Left lung (tissue), 4 donors: ENCODE measurements at regions not wholly inside any gene's neighbourhood (a gene's known extent, or its start where the extent isn't known, plus 50 kb on each side); places are given as distances from the start of the nearest gene placed in this dataset.

Experiments used
- ATAC-seq: fragments of 200-7000 bp; cut with Tn5 transposase; one replicate; pipeline ENCODE4 v1.9.1; 2020; ENCODE audit warnings: moderate library complexity
- DNase-seq, 4 donors: peaks; one replicate each; pipeline ENCODE4 v3.0.0-alpha.2; 2013 to 2020
- H3K27ac ChIP-seq, 2 donors: fragments of 200-600 bp; sonication (generic) in 1 of 2; one replicate each; pipeline versions ENCODE4 v1.5.0 to v1.8.0; 2020 to 2021
- H3K27me3 ChIP-seq, 2 donors: fragments of 200-600 bp; sonication (generic) in 1 of 2; one replicate each; pipeline versions ENCODE4 v1.5.0 to v1.8.0; 2020 to 2021
- H3K36me3 ChIP-seq, 2 donors: fragments of 200-600 bp; sonication (generic) in 1 of 2; one replicate each; pipeline versions ENCODE4 v1.5.0 to v1.8.0; 2020 to 2021
- H3K4me1 ChIP-seq, 2 donors: fragments of 200-600 bp; one replicate each; pipeline ENCODE4 v1.8.0; 2021
- H3K4me3 ChIP-seq, 2 donors: fragments of 200-600 bp; sonication (generic) in 1 of 2; one replicate each; pipeline versions ENCODE4 v1.5.0 to v1.8.0; 2020 to 2021; ENCODE audit warnings: mild to moderate bottlenecking in 1 of 2
- H3K9me3 ChIP-seq, 2 donors: fragments of 200-600 bp; sonication (generic) in 1 of 2; one replicate each; pipeline versions ENCODE4 v1.5.0 to v1.8.0; 2020 to 2021
- CTCF ChIP-seq, 2 donors: fragments of 200-600 bp; sonication (generic) in 1 of 2; IDR thresholded peaks; one replicate each; pipeline versions ENCODE4 v1.5.0 to v1.8.0; 2021; ENCODE audit warnings: antibody characterized with exemption in 2 of 2
- intact Hi-C, 2 donors: fragments of 100-400 bp; cut with DNase I; formaldehyde crosslinking; loops; one replicate each; pipeline versions ENCODE4 v1.11.2 to v1.14.2; 2022
- donor health status: DM: no; HTN: yes; CAD: no.
- donor health status: DM: no; HTN: no; CAD: no.

GRCh38 chr3:24622138-24622537 is 127.5 kb upstream of the THRB start:
- Histone ChIP-seq H3K4me3 (no peak overlapping the region), H3K4me1 (no peaks in the 10 kb centered on the region), H3K27ac (no peak overlapping the region), H3K27me3 (no peaks in the 10 kb centered on the region), H3K36me3 (no peaks in the 10 kb centered on the region), H3K9me3 (no peaks in the 10 kb centered on the region)
- no peak for TF ChIP-seq CTCF (IDR thresholded peaks at IDR 0.05)
- intact Hi-C loops, result no loop called here
- DNase-seq (no peak), ATAC-seq (no peak)

GRCh38 chr3:24622696-24623225 is 128.1 kb upstream of the THRB start:
- Histone ChIP-seq H3K27me3 (no peaks in the 10 kb centered on the region), H3K36me3 (no peaks in the 10 kb centered on the region), H3K4me3 (no peak overlapping the region), H3K4me1 (no peaks in the 10 kb centered on the region), H3K27ac (no peak overlapping the region), H3K9me3 (no peaks in the 10 kb centered on the region)
- intact Hi-C loops, result no loop called here
- no peak for ATAC-seq
- TF ChIP-seq CTCF (IDR thresholded peaks at IDR 0.05), result no peak
- DNase-seq, result no peak

GRCh38 chr3:24623657-24624056 is 129.0 kb upstream of the THRB start:
- Histone ChIP-seq H3K27me3 (no peaks in the 10 kb centered on the region), H3K36me3 (no peaks in the 10 kb centered on the region), H3K4me1 (no peaks in the 10 kb centered on the region), H3K4me3 (no peak overlapping the region), H3K9me3 (no peaks in the 10 kb centered on the region), H3K27ac (no peak overlapping the region)
- ATAC-seq (no peak), DNase-seq (no peak)
- no peak for TF ChIP-seq CTCF (IDR thresholded peaks at IDR 0.05)
- intact Hi-C loops, result no loop called here

GRCh38 chr3:24624938-24625681 is 130.5 kb upstream of the THRB start:
- intact Hi-C loops, result no loop called here
- no peak for DNase-seq
- TF ChIP-seq CTCF (IDR thresholded peaks at IDR 0.05), result no peak
- H3K4me1 ChIP-seq, result no peaks in the 10 kb centered on the region
- H3K27ac ChIP-seq, result no peak overlapping the region
- no peaks in the 10 kb centered on the region for H3K36me3 ChIP-seq
- no peaks in the 10 kb centered on the region for H3K9me3 ChIP-seq
- no peaks in the 10 kb centered on the region for H3K27me3 ChIP-seq
- H3K4me3 ChIP-seq, result no peak overlapping the region
- ATAC-seq, result no peak

- intact Hi-C loops, result no loop called here
- no peak for TF ChIP-seq CTCF (IDR thresholded peaks at IDR 0.05)
- no peak for ATAC-seq
- H3K9me3 ChIP-seq, result no peaks in the 10 kb centered on the region
- no peaks in the 10 kb centered on the region for H3K36me3 ChIP-seq
- H3K4me1 ChIP-seq, result no peaks in the 10 kb centered on the region
- H3K4me3 ChIP-seq, result no peak overlapping the region
- H3K27ac ChIP-seq, result no peak overlapping the region
- H3K27me3 ChIP-seq, result no peaks in the 10 kb centered on the region
- no peak for DNase-seq
These were observed 134.0 kb upstream of the THRB start for GRCh38 chr3:24628523-24629258.
